GM18909 (cell line): ENCODE measurements at regions not wholly inside any gene's neighbourhood (a gene's known extent, or its start where the extent isn't known, plus 50 kb on each side); places are given as distances from the start of the nearest gene placed in this dataset.

Source experiments
- ATAC-seq: cut with Tn5 transposase; IDR thresholded peaks from one replicate; pipeline ENCODE4 v1.9.1; 2021; ENCODE audit warnings: mild to moderate bottlenecking; ENCODE audit not compliant: unreplicated experiment, poor library complexity

DNA sequence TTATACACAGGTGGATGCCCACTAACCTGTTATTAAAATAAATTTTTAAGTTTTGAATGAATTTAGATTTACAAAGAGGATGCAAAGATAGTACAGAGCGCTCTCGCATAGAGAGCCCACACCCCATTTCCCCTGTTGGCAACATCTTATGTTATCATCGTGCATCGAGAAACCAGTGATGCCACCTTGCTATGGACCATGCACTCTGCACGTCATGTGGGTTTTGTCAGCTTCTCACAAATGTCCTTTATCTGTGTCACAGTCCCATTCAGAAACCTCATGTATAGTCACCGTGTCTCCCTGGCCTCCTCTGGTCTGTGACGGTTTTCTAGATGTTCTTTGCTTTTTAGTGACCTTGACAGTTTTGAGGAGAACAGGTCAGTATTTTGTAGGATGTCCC, 60.0 kb downstream of the ING1 start:
- no peak for ATAC-seq

DNA sequence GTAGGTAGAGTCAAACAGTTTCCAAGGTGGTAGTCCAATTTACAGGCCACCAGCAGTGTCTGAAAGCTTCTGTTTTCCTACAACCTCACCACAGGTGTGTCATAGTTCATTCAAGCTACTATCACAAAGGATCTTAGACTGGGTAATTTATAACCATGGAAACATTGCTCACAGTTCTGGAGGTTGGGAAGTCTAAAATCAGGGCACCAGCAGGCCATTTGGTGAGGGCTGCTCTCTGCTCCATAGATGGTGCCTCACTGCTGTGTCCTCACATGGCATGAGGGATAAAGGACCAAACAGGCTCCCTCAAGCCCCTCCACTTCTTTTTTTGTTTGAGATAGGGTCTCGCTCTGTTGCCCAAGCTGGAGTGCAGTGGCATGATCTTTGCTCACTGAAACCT, 60.6 kb downstream of the ING1 start:
- no peak for ATAC-seq

DNA sequence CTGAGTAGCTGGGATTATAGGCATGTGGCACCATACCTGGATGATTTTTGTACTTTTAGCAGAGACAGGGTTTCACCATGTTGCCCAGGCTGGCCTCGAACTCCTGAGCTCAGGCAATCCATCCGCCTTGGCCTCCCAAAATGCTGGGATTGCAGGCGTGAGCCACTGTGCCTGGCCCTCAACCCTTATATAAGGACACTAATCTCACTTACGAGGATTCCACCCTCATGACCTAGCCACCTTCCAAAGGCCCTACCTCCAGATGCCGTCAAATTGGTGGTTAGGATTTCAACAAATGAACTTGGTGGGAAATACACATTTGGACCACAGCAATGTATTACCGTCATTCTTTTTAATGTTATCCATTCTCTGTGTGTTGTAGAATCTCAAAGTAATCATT, 61.0 kb downstream of the ING1 start:
- ATAC-seq: no peak

GRCh38 chr13:110775576-110775975, 62.1 kb downstream of the ING1 start:
- ATAC-seq: no peak

GRCh38 chr13:110777251-110777820, 63.8 kb downstream of the ING1 start:
- ATAC-seq: no peak

DNA sequence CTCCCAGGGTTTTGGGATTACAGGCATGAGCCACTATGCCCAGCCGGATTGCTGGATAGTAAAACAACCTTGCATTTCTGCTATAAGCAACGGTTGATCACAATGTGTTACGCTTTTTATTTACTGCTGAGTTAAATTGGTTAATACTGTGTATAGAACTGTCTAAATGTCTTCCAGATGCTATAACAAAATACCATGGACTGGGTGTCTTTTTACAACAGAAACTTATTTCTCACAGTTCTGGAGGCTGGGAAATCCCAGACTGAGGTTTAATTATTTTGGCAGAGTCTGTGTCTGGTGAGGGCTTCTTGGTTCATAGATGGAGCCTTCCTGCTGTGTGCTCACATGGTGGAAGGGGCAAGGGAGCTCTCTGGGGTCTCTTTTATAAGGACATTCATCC, 65.5 kb downstream of the ING1 start:
- ATAC-seq: no peak

- no peak for ATAC-seq
Measured at GRCh38 chr13:110780422-110780821, 66.9 kb downstream of the ING1 start.

- no peak for ATAC-seq
Measured at GRCh38 chr13:110782185-110782584, 68.7 kb downstream of the ING1 start.

DNA sequence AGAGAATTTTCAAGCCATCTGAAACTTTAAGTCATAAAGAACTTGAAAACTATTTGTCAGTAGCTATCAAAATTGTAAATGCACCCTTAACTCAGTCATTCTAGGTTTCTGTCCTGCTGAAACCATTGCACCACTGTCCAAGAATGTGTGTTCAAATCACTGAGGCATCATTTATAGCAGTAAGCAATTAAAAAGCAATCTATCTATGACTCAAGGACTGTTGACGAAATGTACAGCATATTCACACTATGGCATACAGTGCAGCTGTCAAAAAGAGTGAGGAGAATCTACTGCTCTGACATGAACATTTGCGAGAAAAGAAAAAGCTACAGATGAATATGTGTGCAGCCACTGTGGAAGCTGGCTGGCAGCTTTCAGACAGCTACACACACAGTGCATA, 71.2 kb downstream of the ING1 start:
- no peak for ATAC-seq

DNA sequence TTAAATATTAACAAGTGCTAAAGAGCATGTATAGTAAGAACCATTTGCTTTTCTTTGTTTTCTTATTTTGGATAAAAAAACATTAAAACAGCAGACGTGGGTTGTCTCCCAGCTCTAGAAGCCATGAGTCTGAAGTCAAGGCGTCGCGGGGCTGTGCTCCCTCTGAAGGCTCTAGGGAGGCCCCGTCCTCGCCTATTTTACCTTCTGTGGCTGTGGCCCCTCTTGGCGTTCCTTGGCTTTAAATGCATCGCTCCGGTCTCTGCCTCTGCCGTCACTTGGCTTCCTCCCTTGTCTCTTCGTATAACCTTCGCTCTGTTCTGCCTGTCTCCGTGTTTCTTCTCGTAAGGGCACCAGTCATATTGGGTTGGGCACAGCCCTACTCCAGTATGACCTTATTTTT, 75.3 kb downstream of the ING1 start:
- ATAC-seq: no peak

DNA sequence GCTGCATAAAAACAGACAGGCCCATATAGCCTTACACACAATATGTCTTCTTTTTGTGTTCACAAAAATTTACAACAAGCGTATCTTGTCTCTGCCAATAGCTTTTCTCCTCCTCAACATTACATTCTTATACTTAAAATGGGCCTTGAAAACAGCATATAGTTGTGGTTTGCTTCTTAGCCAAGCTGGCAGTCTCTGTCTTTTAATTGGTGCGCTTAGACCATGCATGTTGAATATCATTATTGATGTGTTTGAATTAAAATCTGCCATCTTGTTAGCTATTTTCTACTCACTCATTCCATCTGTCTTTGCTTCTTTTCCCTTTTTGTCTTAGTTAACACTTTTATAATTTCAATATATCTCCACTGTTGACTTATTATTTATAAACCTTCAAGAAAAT, 76.4 kb downstream of the ING1 start:
- no peak for ATAC-seq

DNA sequence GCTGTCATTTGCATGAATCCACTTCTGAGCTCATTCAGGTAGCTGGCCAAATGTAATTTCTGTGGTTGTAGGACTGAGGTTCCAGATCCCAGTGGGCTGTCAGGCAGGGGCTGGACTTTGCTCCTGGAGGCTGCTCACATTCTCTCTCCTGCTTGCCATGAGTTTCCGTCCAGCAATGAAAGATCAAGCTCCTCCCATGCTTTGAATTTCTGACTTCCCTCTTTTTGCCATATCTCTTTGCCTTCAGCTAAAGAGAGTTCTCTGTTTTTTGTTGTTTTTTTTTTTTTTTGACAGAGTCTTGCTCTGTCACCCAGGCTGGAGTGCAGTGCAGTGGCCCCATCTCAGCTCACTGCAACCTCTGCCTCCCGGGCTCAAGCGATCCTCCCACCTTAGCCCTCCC, 76.9 kb downstream of the ING1 start:
- no peak for ATAC-seq

- ATAC-seq: no peak
Measured at GRCh38 chr13:110794209-110794608, 80.7 kb downstream of the ING1 start.

- ATAC-seq: no peak
Measured at GRCh38 chr13:110797230-110797877, 83.9 kb downstream of the ING1 start.

DNA sequence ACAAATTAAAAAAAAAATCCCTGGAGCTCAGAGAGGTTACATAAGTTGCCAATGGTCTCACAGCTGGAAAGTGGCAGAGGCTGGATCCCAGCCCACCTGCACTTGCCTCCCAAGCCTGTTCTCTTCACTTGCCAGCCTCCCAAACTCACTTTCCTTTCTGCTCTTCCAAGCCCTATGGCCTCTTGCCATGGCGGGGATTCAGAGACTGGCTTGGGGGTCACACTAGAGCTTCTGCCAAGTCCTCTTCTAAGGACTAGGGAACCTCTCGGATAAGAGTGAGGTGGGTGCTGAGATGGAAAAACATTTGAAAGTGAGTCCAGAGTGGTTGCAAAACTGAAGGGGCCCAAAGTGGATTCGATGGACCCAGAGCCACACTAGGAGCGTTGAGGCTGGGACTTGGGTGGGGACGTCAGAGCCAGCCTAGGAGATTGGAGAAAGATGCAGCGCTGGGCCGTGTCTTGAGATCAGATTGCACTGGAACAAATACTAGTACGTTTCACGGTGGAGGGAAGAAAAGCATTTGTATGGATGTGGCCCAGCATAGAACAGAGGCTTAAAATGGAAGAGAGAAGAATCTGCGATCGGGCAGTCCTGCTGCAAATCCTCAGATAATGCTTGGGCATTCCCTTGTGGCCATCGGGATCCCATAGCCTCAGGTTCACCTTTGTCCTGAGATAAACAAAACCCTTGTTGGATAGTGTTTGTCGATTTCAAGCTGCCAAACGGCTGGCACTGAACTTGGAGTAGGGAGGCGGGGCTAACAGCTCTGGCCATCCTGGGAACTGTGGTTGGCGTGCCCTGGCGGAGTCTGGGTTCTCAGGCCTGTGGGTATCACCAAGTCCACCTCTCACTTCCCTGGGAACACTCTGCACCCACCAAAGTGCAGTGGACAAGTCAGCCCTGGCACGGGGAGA, 84.8 kb downstream of the ING1 start:
- no peak for ATAC-seq

DNA sequence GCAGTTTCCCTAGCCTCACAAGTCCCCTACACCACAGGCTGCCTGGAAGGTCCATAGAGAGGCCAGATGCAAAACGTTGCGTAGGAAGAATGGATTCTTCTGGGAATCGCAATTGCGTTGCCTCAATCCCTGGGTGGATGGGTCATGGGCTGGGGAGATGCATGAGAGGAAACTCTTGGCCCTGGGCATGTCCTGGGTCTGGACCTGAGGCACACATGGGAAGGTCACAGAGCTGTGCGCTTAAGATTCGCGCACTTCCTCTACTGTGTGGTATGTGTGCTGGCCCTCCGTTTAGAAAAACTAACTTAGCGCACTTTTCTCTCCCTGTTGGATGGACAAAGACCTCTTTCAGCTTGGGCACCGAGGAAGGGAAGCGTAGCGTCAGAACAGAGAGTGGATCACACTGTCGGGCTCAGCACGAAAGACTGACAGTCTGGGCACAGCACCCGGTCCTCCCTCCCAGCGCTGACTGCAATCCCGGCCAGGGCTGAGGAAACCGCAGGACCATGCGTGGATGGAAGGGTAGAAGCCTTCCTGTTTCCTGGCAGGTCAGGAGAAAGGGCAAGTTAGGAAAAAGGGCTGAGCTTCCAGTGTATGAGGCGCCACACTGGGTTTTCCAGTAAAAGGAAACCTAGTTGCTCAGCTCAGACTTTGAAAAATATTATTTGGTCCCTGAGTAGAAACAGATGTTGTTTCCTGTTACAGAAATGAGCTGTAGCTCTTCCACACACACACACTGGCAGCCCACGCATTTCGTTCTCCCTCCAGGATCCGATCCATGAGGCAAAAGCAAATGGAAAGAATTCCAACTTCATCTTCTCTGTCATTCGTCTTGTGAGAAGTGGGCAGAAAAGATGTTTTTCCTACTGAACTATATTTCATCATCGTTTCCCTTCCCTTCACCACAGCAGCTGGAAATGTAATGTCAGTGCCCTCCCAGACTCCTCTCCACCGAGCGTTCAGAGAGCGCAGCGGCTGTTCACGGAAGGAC, 86.0 kb downstream of the ING1 start:
- ATAC-seq: no peak

DNA sequence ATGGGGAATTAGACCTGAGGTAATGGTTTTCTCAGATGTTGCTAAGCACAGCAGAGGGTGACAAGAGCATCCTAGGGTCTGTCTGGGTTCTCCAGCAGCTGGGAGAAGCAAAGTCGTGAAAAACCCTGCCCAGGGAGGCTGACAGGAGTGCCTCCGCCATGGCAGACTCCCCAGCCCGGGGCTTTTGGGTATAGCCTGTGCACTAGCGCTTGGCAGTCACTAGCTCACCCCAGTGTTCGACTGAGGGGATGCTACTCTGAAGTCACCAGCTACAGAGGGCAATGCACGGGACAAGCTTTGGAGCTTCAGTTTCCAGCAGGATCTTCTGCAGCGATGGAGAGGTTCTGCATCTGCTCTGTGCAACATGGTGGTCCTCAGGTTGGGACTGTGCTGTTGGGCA, 87.5 kb downstream of the ING1 start:
- no peak for ATAC-seq

DNA sequence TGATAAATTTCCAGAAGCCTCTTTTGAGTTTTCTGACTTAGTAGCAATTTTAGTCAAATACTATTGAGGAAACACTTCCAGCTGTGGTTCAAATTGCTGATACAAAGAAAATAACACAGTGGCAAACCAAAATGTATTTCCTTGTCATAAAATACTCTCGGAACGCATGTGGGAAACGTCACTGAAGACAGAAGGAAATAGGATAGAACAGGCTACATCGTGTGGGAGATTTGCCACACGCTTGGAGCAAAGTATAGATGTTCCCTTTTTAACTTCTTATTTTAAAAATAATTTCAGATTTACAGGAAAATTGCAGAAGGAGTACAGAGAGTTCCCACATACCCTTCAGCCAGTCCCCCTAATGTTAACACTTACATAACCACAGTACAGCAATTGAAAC, 88.8 kb downstream of the ING1 start:
- ATAC-seq: no peak

DNA sequence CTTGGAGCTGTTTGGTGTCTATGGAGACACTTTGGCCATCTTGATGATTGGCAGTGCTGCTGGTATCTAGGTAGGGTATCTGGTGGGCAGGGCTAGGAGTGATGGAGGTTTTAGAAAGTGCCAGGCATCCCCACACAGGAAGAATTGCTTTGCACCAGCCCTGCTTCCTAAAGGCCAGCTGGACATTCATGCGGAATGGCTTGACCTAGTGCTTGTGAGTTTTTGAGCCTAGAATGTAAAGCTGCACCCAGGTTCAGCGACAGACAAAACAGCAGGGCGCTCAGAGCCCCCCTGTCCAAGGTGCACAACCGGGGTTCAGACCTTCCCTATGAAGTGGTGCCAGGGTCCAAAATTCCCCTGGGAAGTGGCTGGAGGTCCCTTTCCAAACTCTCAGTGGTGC, 93.1 kb downstream of the ING1 start:
- no peak for ATAC-seq

GRCh38 chr13:110807546-110807945, 94.0 kb downstream of the ING1 start:
- no peak for ATAC-seq
